ENCODE measurements at regions not wholly inside any gene's neighbourhood (a gene's known extent, or its start where the extent isn't known, plus 50 kb on each side); places are given as distances from the start of the nearest gene placed in this dataset.

GRCh38 chr9:73655363-73655762, 503.7 kb downstream of the ANXA1 start:
- no peak for DNase-seq (ENCODE audit: low read depth, low spot score)
- Histone ChIP-seq H3K4me3 (replicated peaks in 1 of 3; ENCODE audit: insufficient read depth in 1 of 3, low read depth in 1 of 3, low read length in 3 of 3) (no peak overlapping the region), H3K4me1 (ENCODE audit: control insufficient read depth, extremely low read depth, insufficient read depth, low read length) (no peaks in the 10 kb centered on the region), H3K27ac (ENCODE audit: insufficient read depth, low read depth, low read length) (no peak overlapping the region), H3K9me1 (replicated peaks; ENCODE audit: control insufficient read depth, extremely low read depth, insufficient read depth, low read length) (no peaks in the 10 kb centered on the region), H3K9ac (replicated peaks; ENCODE audit: extremely low read depth, insufficient read depth, low read length) (no peak overlapping the region), H2AFZ (ENCODE audit: low read depth, low read length) (no peak overlapping the region), H3K27me3 (ENCODE audit: control insufficient read depth in 2 of 2, insufficient read depth in 2 of 2, low read length in 2 of 2) (no peaks in the 10 kb centered on the region), H4K20me1 (replicated peaks; ENCODE audit: control insufficient read depth, extremely low read depth, insufficient read depth, low read length) (no peaks in the 10 kb centered on the region), H3K79me2 (ENCODE audit: control insufficient read depth, insufficient read depth, low read length) (no peaks in the 10 kb centered on the region), H3K9me3 (replicated peaks; ENCODE audit: control insufficient read depth, insufficient read depth, low read length) (no peaks in the 10 kb centered on the region), H3K4me2 (ENCODE audit: insufficient read depth, low read length) (no peak overlapping the region), H3K36me3 (ENCODE audit: control insufficient read depth in 2 of 2, extremely low read depth in 1 of 2, insufficient read depth in 2 of 2, low read length in 2 of 2) (no peaks in the 10 kb centered on the region)
- intact Hi-C loops (cut with micrococcal nuclease) (loop anchor here (5.0 kb wide), 1 partner anchor 33 kb away; no protein-coding TSS in a partner anchor), dilution Hi-C loops (cut with MboI; ENCODE audit: extremely low pct_ligation_motif_present, low sequenced_read_pairs) (no loop called here)
- no peak for TF ChIP-seq EZH2 (IDR thresholded peaks at IDR 0.05; ENCODE audit: borderline replicate concordance, low read depth, low read length, severe bottlenecking)
- TF ChIP-seq, protein P1, sequence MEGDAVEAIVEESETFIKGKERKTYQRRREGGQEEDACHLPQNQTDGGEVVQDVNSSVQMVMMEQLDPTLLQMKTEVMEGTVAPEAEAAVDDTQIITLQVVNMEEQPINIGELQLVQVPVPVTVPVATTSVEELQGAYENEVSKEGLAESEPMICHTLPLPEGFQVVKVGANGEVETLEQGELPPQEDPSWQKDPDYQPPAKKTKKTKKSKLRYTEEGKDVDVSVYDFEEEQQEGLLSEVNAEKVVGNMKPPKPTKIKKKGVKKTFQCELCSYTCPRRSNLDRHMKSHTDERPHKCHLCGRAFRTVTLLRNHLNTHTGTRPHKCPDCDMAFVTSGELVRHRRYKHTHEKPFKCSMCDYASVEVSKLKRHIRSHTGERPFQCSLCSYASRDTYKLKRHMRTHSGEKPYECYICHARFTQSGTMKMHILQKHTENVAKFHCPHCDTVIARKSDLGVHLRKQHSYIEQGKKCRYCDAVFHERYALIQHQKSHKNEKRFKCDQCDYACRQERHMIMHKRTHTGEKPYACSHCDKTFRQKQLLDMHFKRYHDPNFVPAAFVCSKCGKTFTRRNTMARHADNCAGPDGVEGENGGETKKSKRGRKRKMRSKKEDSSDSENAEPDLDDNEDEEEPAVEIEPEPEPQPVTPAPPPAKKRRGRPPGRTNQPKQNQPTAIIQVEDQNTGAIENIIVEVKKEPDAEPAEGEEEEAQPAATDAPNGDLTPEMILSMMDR (IDR thresholded peaks at IDR 0.05; ENCODE audit: extremely low read depth in 1 of 2, insufficient read depth in 1 of 2, low read depth in 1 of 2, low read length in 2 of 2): no peak
- no peak for TF ChIP-seq GATA2 (IDR thresholded peaks at IDR 0.05; ENCODE audit: insufficient read depth, insufficient read length, low read depth, low read length)
- TF ChIP-seq JUN (IDR thresholded peaks at IDR 0.05; ENCODE audit: borderline replicate concordance, insufficient read depth, insufficient read length, low read depth): no peak
- no peak for TF ChIP-seq POLR2A (IDR thresholded peaks at IDR 0.05; ENCODE audit: low read depth, low read length)
- no peak for TF ChIP-seq FOS (IDR thresholded peaks at IDR 0.05; ENCODE audit: borderline replicate concordance, insufficient read depth, low read length)
- TF ChIP-seq POLR2AphosphoS5 (IDR thresholded peaks at IDR 0.05; ENCODE audit: insufficient read depth, low read depth, low read length): no peak
- TF ChIP-seq, protein P2, sequence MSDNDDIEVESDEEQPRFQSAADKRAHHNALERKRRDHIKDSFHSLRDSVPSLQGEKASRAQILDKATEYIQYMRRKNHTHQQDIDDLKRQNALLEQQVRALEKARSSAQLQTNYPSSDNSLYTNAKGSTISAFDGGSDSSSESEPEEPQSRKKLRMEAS (IDR thresholded peaks at IDR 0.05; ENCODE audit: insufficient read depth, insufficient read length): no peak
- no peak for TF ChIP-seq MYC (IDR thresholded peaks at IDR 0.05; ENCODE audit: low read depth, low read length)
- BruUV-seq (replicated peaks): no TSS peak
- POLR2A ChIA-PET: no interaction called here
- no peak for FAIRE-seq
- CTCF ChIA-PET: no interaction called here

Data from endothelial cell of umbilical vein (primary cell).